Spleen (tissue), 7 donors: ENCODE measurements at regions not wholly inside any gene's neighbourhood (a gene's known extent, or its start where the extent isn't known, plus 50 kb on each side); places are given as distances from the start of the nearest gene placed in this dataset.

ENCODE experiments used
- POLR2A ChIP-seq, 3 donors: fragments of 450-650 bp; IDR thresholded peaks; one replicate each; pipeline ENCODE4 v1.5.1; 2017; ENCODE audit warnings: antibody characterized with exemption in 3 of 3, mild to moderate bottlenecking in 1 of 3
- POLR2AphosphoS5 ChIP-seq, 3 donors: sonication (generic); formaldehyde crosslinking; IDR thresholded peaks; one replicate each; pipeline ENCODE4 v1.5.1; 2017; ENCODE audit warnings: antibody characterized with exemption in 3 of 3
- TF ChIP-seq, protein P1 (sequence below), 11 experiments: fragments of 200-600 bp in 7 of 11; fragments of 450-650 bp in 4 of 11; sonication (generic) in 4 of 11; IDR thresholded peaks in 8 of 11; conservative IDR thresholded peaks in 3 of 11; 1 replicate in 7 of 11; 2 replicates in 4 of 11; pipeline versions ENCODE4 v1.4.0 to v1.8.0; 2016 to 2021; ENCODE audit warnings: antibody characterized with exemption in 11 of 11, inconsistent platforms in 4 of 11, mild to moderate bottlenecking in 1 of 11
- donor health status: DM: no; HTN: no; CAD: no; lungs with moderate emphysema.
- donor health status: DM: no; HTN: no; CAD: no.
- donor health status: DM: no; HTN: no; CAD: no.

GRCh38 chr14:84090837-84091236 lies 1439.1 kb upstream of the FLRT2 start:
- TF ChIP-seq POLR2A (IDR thresholded peaks at IDR 0.05) (no peak), POLR2AphosphoS5 (IDR thresholded peaks at IDR 0.05) (no peak)
- TF ChIP-seq, protein P1, sequence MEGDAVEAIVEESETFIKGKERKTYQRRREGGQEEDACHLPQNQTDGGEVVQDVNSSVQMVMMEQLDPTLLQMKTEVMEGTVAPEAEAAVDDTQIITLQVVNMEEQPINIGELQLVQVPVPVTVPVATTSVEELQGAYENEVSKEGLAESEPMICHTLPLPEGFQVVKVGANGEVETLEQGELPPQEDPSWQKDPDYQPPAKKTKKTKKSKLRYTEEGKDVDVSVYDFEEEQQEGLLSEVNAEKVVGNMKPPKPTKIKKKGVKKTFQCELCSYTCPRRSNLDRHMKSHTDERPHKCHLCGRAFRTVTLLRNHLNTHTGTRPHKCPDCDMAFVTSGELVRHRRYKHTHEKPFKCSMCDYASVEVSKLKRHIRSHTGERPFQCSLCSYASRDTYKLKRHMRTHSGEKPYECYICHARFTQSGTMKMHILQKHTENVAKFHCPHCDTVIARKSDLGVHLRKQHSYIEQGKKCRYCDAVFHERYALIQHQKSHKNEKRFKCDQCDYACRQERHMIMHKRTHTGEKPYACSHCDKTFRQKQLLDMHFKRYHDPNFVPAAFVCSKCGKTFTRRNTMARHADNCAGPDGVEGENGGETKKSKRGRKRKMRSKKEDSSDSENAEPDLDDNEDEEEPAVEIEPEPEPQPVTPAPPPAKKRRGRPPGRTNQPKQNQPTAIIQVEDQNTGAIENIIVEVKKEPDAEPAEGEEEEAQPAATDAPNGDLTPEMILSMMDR (IDR thresholded peaks at IDR 0.05 in 8 of 11, conservative IDR thresholded peaks at IDR 0.05 in 3 of 11): no peak
